HG02973 (cell line): ENCODE measurements at regions not wholly inside any gene's neighbourhood (a gene's known extent, or its start where the extent isn't known, plus 50 kb on each side); places are given as distances from the start of the nearest gene placed in this dataset.
"Not testable (repeated sequence)": the region's sequence is repeated elsewhere in the genome, so short reads cannot be mapped to it uniquely, and the experiment has no call there.

Experiments used
- ATAC-seq: cut with Tn5 transposase; IDR thresholded peaks from one replicate; pipeline ENCODE4 v1.9.1; 2021; ENCODE audit warnings: moderate library complexity; ENCODE audit not compliant: unreplicated experiment

DNA sequence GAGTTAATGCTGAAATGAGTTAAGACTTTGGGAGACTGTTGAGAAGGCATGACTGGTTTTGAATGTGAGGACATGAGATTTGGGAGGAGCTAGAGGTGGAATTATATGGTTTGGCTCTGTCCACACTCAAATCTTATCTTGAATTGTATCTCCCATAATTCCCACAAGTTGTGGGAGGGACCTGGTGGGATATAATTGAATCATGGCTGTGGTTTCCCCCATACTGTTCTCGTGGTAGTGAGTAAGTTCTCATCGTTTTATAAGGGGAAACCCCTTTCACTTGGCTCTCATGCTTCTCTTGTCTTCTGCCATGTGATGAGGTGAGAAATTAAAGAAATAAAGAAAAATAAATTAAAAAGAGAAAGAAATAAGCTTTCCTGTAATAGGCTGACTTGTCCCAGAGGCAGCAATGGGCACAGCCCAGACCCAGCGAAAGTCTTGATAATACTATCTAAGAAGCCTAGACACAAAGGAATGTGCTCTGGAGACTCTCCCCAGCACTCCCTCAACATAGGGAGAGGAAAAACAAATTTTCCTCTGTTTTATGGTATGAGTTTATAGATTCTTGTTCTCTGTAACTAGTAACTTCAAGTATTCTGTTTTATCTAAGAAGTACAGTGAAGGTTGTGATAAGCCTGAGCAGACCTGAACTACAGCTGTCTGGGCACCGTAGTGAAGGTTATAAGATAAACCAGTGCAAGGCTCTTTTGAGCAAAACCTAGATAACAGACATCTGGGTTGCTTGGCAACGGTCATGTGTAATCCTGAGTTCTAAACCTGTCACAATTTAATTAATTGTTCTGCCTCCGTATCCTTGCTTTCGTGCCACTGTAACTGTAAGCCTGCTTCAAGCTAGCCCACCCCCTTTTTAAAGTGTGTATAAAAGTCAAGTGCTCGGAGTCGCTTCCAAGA, 88.9 kb upstream of the ECI2 start:
- no peak for ATAC-seq

GRCh38 chr6:4220558-4220957, 85.2 kb upstream of the ECI2 start:
- ATAC-seq, result no peak

- ATAC-seq, result not testable (repeated sequence)
Measured at GRCh38 chr6:4218619-4219317, 83.4 kb upstream of the ECI2 start.

GRCh38 chr6:4212588-4212987, 77.2 kb upstream of the ECI2 start:
- ATAC-seq, result no peak

DNA sequence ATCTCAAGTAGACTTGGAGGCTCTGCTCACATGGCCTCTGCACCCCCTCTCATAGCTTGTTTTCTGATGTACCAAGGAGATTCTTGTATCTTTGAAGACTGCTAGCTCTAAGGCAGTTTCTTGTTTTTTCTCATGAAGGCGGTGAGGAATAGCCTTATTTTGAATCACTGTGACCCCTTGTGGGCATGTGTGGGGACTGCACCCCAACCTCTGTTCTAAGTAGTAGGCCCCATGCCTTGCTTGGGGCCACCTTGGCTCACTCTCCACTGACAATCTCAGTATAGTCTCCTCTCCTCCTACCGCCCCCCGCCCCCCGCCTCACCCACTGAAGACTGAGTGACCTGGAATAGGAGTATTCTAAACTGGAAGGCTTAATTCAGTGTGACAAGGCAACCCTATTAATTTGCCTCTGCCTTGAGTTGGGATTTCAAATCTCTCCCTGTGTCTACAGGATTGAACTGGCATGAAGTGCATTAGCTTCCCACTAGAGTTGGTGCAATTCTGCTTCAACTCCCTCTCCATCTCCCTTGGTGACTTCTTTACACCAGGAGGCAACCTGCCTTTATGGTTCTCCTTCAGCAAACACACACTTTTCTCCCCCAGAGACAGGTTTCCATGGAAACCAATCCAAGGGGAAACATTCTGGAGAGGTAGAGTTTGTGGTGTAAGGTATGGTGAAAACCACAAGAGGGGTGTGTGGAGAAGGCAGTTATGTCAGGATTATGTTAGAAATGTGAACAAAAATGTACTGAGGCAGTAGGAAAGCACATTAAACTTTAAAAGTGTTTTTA, 75.4 kb upstream of the ECI2 start:
- ATAC-seq, result peak; percentile 70

DNA sequence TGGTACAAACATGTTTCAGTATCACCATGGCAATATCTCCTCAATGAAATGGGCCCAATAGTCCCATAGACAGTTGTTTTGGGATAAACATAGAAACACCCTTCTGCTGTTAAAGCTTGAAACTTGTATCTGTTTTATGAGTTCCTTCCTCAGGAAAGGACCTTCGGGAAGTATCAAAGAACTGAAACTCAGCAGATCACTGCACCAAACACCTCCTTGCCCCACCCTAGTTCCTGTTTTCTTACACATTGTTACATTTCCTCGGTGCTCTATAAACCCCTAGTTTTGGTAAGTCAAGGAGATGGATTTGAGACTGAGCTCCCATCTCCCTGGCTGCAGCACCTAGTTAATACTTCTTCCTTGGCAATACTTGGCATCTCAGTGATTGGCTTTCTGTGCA, 73.8 kb upstream of the ECI2 start:
- ATAC-seq, result no peak

- ATAC-seq, result no peak
Measured at GRCh38 chr6:4208158-4208557, 72.8 kb upstream of the ECI2 start.

GRCh38 chr6:4203642-4204417, 68.5 kb upstream of the ECI2 start:
- not testable (repeated sequence) for ATAC-seq

GRCh38 chr6:4192627-4193026, 57.3 kb upstream of the ECI2 start:
- no peak for ATAC-seq

DNA sequence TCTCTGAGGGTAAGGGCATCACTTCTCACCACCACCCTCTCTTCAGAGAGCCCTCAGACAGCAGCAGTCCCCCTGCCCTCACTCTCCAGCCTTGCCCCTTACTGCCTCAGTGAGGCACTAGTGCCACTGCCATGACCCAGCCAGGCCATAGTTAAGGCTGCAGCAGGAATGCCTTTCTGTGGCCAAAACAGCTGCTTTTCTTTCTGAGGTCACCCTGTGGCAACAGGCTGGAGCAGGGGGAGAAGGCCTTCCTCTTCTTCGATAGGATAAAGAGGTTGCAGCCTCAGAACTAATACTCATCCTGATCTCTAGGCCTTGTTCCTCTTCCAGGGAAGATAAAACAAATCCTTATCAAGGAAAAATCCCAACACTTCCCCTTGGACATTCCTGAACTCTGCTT, 56.8 kb upstream of the ECI2 start:
- ATAC-seq, result no peak

GRCh38 chr6:4191271-4191721, 55.9 kb upstream of the ECI2 start:
- ATAC-seq, result no peak

- no peak for ATAC-seq
Measured at GRCh38 chr6:4189249-4189648, 53.9 kb upstream of the ECI2 start.

DNA sequence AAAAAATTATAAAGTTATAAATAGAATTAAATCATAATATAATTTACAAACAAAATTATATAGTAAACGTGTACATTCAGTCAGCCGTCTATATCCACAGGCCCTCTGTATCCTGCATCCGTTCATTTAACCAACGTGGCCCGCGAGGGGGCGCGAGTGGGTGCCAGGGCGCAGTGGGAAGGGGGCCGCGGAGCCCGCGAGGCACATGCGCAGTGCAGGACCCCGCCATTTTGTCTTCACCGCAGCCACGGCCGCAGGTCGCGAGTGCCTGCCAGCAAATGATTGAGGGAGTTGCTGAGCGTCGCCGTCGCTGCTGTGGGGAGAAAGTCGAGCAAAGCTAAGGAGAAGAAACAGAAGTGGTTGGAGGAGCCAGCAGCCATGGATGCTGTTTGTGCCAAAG, 53.4 kb upstream of the ECI2 start:
- no peak for ATAC-seq

DNA sequence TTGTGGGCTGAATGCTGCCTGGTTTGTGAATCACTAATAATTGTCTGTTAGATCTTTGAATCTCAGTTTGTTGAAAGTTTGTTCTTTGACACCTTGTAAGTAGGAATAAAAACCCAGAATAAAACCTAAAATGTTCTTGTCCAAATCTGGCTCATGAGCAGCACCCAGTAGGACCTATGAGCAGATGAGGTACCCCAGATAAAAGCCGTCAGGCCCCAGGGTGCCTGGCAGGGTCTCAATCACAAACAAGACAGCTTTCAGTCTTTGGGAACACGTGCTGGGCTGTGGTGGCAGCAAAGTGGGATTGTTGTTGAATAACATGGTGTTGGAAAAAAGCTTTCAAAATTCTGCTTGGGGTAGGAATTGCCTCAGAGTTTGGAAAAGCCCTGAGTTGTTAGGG, 52.1 kb upstream of the ECI2 start:
- no peak for ATAC-seq

DNA sequence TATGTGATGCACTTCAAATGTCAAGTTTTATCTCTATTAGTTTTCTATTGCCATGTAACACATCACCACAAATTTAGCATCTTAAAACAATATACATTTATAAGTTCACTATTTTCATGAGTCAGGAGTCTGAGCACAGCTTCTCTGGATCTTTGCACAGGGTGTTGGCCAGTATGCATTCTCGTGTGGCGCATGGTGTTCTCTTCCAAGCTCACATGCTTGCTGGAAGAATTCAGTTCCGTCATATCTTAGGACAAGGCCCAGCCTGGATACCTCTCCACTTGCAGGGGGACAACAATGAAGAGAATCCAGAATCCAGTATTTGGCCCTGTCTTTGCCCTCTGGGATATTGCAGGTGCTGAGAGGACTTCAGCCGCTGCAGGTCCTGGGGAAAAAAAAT, 51.0 kb upstream of the ECI2 start:
- no peak for ATAC-seq

DNA sequence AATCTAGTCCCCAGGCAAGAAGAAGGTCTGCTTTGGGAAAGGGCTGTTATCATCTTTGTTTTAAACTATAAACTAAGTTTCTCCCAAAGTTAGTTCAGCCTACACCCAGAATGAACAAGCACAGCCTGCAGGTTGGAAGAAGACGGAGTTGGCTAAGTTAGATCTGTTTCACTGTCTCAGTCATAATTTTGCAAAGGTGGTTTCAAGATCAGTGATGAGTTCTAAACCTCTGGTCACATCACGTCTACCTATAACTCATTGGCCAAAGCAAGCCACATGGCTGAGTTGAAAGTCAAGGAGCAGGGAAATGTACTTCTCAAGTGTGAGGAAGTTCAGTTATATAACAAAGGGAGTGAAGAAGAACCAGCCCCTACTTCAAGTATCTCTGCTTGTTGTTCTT, 50.5 kb upstream of the ECI2 start:
- no peak for ATAC-seq

GRCh38 chr6:4185419-4185818, 50.0 kb upstream of the ECI2 start:
- ATAC-seq, result no peak
